ENCODE measurements at regions not wholly inside any gene's neighbourhood (a gene's known extent, or its start where the extent isn't known, plus 50 kb on each side); places are given as distances from the start of the nearest gene placed in this dataset.

DNA sequence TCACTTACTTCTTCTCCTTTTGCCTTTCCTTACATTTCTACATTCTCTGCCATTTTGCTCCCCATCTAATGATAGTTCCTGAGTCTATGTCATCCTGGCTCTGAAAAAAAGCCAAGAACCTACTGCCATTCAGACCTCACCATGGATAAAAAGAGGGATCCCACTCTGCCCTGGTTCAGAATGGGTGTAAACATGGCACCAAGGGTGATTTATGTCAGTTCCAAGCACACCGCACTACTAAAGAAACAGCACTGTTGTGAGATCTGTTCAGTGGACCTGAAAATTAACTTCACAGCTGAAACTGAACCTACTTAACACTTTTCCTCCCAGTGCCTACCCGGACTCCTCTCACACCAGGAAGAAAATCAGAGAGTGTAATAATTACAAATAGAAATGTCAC is 72.3 kb upstream of the NTPCR start:
- Mint-ChIP-seq H3K9me3 (no peaks in the 10 kb centered on the region), H3K4me1 (ENCODE audit: low read depth) (peaks cover 8% of the 10 kb centered on the region), H3K27me3 (ENCODE audit: low read depth) (no peaks in the 10 kb centered on the region), H3K27ac (no peak overlapping the region), H3K4me3 (no peak overlapping the region), H3K36me3 (ENCODE audit: low read depth) (no peaks in the 10 kb centered on the region)

- H3K4me1 Mint-ChIP-seq (ENCODE audit: low read depth) = peaks cover 8% of the 10 kb centered on the region
- H3K27ac Mint-ChIP-seq = no peak overlapping the region
- no peaks in the 10 kb centered on the region for H3K27me3 Mint-ChIP-seq (ENCODE audit: low read depth)
- no peaks in the 10 kb centered on the region for H3K9me3 Mint-ChIP-seq
- H3K36me3 Mint-ChIP-seq (ENCODE audit: low read depth) = no peaks in the 10 kb centered on the region
- no peak overlapping the region for H3K4me3 Mint-ChIP-seq
Observed at GRCh38 chr1:232880354-232880753, 70.1 kb upstream of the NTPCR start.

GRCh38 chr1:232883992-232884661 is 66.3 kb upstream of the NTPCR start:
- H3K9me3 Mint-ChIP-seq = no peaks in the 10 kb centered on the region
- H3K36me3 Mint-ChIP-seq (ENCODE audit: low read depth) = no peaks in the 10 kb centered on the region
- H3K27ac Mint-ChIP-seq = no peak overlapping the region
- H3K27me3 Mint-ChIP-seq (ENCODE audit: low read depth) = no peaks in the 10 kb centered on the region
- H3K4me3 Mint-ChIP-seq = no peak overlapping the region
- no peaks in the 10 kb centered on the region for H3K4me1 Mint-ChIP-seq (ENCODE audit: low read depth)

DNA sequence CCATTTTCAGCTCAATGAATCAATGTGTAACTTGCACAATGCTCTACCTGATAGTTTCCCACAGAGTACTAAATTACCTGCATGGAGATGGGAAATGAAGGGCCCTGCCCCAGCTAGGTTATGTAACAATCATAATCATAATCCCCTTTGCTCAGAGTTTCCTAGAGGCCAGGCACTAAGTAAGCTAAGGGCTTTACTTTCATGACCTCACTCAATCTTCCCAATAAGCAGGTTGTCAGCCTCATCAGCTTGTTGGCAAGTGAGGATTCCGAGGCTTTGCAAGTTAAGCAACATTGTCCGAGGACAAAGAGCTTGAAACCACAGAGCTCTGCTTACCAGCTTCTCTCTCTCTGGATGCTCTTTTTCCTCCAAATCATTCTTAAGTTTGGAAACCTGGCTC is 64.1 kb upstream of the NTPCR start:
- Mint-ChIP-seq H3K9me3 (no peaks in the 10 kb centered on the region), H3K4me1 (ENCODE audit: low read depth) (peaks cover 3% of the 10 kb centered on the region), H3K27me3 (ENCODE audit: low read depth) (no peaks in the 10 kb centered on the region), H3K4me3 (no peak overlapping the region), H3K27ac (no peak overlapping the region), H3K36me3 (ENCODE audit: low read depth) (no peaks in the 10 kb centered on the region)

- H3K4me1 Mint-ChIP-seq (ENCODE audit: low read depth) = peaks cover 3% of the 10 kb centered on the region
- H3K36me3 Mint-ChIP-seq (ENCODE audit: low read depth) = peaks cover 3% of the 10 kb centered on the region
- no peak overlapping the region for H3K27ac Mint-ChIP-seq
- no peaks in the 10 kb centered on the region for H3K27me3 Mint-ChIP-seq (ENCODE audit: low read depth)
- no peak overlapping the region for H3K4me3 Mint-ChIP-seq
- peaks cover 21% of the 10 kb centered on the region for H3K9me3 Mint-ChIP-seq
Observed at GRCh38 chr1:232890340-232890943, 60.0 kb upstream of the NTPCR start.

DNA sequence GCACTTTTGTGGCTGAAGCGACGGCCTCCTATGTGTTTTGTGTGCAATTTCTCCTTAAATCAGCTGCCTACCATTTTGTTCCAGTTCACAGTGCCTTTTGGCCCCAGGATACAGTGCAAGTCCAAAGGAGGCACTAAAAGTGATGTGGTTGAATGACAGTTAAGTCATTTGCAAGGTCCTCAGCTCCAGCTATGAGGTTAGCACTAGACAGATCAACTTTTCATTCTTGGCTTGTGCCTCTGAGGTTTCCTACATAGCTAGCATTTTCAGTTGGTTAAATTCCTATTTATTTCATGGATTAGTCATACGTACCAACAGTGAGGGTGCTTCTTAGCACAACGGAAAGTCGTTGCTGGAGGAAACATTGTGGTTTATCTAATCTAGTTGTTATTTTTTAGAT is 59.3 kb upstream of the NTPCR start:
- no peak overlapping the region for H3K4me3 Mint-ChIP-seq
- H3K27ac Mint-ChIP-seq = no peak overlapping the region
- peaks cover 3% of the 10 kb centered on the region for H3K36me3 Mint-ChIP-seq (ENCODE audit: low read depth)
- peaks cover 21% of the 10 kb centered on the region for H3K9me3 Mint-ChIP-seq
- H3K27me3 Mint-ChIP-seq (ENCODE audit: low read depth) = no peaks in the 10 kb centered on the region
- peaks cover 3% of the 10 kb centered on the region for H3K4me1 Mint-ChIP-seq (ENCODE audit: low read depth)

GRCh38 chr1:232891656-232892317 is 58.6 kb upstream of the NTPCR start:
- no peak overlapping the region for H3K27ac Mint-ChIP-seq
- peaks cover 3% of the 10 kb centered on the region for H3K36me3 Mint-ChIP-seq (ENCODE audit: low read depth)
- H3K27me3 Mint-ChIP-seq (ENCODE audit: low read depth) = no peaks in the 10 kb centered on the region
- peaks cover 21% of the 10 kb centered on the region for H3K9me3 Mint-ChIP-seq
- H3K4me1 Mint-ChIP-seq (ENCODE audit: low read depth) = peaks cover 3% of the 10 kb centered on the region
- H3K4me3 Mint-ChIP-seq = no peak overlapping the region

- Mint-ChIP-seq H3K9me3 (peaks cover 21% of the 10 kb centered on the region), H3K4me3 (no peak overlapping the region), H3K27me3 (ENCODE audit: low read depth) (no peaks in the 10 kb centered on the region), H3K27ac (no peak overlapping the region), H3K36me3 (ENCODE audit: low read depth) (peaks cover 3% of the 10 kb centered on the region), H3K4me1 (ENCODE audit: low read depth) (peaks cover 3% of the 10 kb centered on the region)
Observed at GRCh38 chr1:232893481-232894313, 56.7 kb upstream of the NTPCR start.

GRCh38 chr1:232894436-232894835 is 56.0 kb upstream of the NTPCR start:
- Mint-ChIP-seq H3K4me3 (no peak overlapping the region), H3K27ac (no peak overlapping the region), H3K36me3 (ENCODE audit: low read depth) (peaks cover 3% of the 10 kb centered on the region), H3K4me1 (ENCODE audit: low read depth) (peaks cover 3% of the 10 kb centered on the region), H3K9me3 (peaks cover 21% of the 10 kb centered on the region), H3K27me3 (ENCODE audit: low read depth) (no peaks in the 10 kb centered on the region)

DNA sequence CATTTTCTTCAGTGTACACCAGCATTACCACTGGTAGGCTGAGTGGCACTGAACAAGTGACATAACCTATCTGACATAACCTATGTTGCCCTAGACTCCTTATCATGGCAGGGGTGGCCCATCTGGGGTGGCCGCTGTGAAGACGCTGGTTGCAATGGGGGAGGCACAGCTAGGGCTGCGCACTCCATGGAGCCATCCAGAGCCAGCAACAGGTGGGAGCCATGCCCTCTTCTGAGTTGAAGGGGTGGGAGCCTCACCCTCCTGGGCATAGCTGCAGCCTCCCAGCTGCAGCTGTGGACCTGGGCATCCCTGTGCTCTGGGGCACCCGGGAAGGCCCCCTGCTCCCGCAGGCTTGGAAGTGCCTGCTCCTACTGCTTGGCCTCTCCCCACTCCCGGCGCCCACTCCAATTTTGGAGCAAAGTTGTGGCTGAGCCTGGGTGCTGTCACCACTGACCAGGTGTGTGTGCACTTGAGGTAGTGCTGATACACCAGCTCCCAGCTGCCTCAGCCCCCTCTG is 52.4 kb upstream of the NTPCR start:
- Mint-ChIP-seq H3K27me3 (ENCODE audit: low read depth) (no peaks in the 10 kb centered on the region), H3K27ac (no peak overlapping the region), H3K36me3 (ENCODE audit: low read depth) (peaks cover 2% of the 10 kb centered on the region), H3K4me1 (ENCODE audit: low read depth) (peaks cover 17% of the 10 kb centered on the region), H3K4me3 (no peak overlapping the region), H3K9me3 (peaks cover 13% of the 10 kb centered on the region)

DNA sequence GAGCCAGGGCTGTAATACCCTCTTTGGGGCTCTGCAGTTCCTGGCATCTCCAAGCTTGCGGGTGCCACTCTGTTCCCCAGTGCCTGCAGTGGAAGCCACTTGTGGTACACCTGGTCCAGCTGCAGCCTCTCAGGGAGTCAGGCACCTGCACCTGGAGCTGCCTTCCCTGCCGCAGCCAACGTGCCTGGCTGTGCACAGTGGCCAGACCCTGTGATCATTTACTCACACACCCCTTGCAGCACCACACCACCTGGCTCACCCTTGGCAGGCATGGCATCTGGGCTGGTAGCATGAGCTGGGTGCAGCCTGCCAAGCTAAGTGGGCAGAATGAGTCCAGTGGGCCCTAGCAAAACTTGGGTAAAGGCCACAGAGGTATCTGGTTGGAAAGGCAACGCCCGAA is 51.1 kb upstream of the NTPCR start:
- peaks cover 17% of the 10 kb centered on the region for H3K4me1 Mint-ChIP-seq (ENCODE audit: low read depth)
- H3K4me3 Mint-ChIP-seq = no peak overlapping the region

GRCh38 chr1:232899839-232900238 is 50.6 kb upstream of the NTPCR start:
- no peaks in the 10 kb centered on the region for H3K36me3 Mint-ChIP-seq (ENCODE audit: low read depth)
- H3K4me1 Mint-ChIP-seq (ENCODE audit: low read depth) = peaks cover 22% of the 10 kb centered on the region
- H3K9me3 Mint-ChIP-seq = peaks cover 1% of the 10 kb centered on the region

More for the DNA sequence above, 51.1 kb upstream of the NTPCR start:
- Mint-ChIP-seq H3K36me3 (ENCODE audit: low read depth) (no peaks in the 10 kb centered on the region), H3K27ac (no peak overlapping the region), H3K27me3 (ENCODE audit: low read depth) (no peaks in the 10 kb centered on the region), H3K9me3 (peaks cover 5% of the 10 kb centered on the region)

More at GRCh38 chr1:232899839-232900238, 50.6 kb upstream of the NTPCR start:
- no peak overlapping the region for H3K27ac Mint-ChIP-seq
- H3K4me3 Mint-ChIP-seq = no peak overlapping the region
- H3K27me3 Mint-ChIP-seq (ENCODE audit: low read depth) = no peaks in the 10 kb centered on the region
